ENCODE measurements at regions not wholly inside any gene's neighbourhood (a gene's known extent, or its start where the extent isn't known, plus 50 kb on each side); places are given as distances from the start of the nearest gene placed in this dataset.
A peak's percentile ranks its signal among the peaks of the same experiment; 100 is the strongest.

DNA sequence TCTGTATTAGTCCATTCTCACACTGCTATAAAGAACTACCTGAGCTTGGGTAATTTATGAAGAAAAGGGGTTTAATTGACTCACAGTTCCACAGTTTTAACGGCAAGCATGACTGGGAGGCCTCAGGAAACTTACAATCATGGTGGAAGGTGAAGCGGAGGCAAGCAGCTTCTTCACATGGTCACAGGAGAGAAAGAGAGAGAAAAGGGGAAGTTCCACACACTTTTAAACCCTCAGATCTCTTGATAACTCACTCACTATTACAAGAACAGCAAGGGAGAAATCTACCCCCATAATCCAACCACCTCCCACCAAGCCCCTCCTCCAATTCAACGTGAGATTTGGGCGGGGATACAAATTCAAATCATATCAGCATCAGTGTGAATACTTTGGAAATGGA is 133.4 kb upstream of the SLC30A5 start:
- no peak for DNase-seq

DNA sequence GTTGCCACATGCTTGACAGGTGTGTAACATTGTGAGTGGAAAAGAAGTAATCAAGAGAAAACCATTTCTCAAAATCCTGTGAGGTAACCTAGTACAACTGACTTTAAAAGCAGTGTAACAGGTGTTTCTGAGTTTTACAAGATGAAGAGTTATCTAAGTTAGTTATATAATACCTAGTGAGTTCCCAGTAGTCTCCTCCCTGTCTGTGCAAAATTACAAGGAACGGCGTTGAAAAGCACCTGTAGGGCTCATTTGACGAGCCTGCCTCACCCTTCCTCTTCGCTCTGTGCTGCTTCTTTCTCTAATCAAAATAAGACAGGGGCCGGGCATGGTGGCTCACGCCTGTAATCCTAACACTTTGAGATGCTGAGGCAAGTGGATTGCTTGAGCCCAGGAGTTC is 132.9 kb upstream of the SLC30A5 start:
- no peak for DNase-seq

DNA sequence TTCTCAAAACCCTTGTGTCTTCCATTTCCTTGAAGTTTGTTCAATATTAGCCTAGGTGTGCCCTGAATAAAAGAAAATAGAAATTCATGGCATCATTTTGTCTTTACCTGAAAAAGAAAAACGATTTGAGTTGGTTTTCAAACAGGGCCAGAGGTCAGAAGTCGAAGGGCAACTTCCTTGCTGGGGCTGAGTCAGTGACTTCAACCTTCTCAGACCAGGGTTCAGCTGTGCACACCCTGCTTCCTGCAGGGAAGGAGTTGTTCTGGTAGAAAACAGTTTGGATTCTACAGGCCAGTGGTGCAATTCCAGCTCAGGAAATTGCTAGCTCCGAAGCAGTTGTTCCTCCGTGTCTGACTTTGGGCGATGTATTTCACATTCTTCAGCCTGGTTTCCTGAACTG is 132.1 kb upstream of the SLC30A5 start:
- DNase-seq, result no peak

DNA sequence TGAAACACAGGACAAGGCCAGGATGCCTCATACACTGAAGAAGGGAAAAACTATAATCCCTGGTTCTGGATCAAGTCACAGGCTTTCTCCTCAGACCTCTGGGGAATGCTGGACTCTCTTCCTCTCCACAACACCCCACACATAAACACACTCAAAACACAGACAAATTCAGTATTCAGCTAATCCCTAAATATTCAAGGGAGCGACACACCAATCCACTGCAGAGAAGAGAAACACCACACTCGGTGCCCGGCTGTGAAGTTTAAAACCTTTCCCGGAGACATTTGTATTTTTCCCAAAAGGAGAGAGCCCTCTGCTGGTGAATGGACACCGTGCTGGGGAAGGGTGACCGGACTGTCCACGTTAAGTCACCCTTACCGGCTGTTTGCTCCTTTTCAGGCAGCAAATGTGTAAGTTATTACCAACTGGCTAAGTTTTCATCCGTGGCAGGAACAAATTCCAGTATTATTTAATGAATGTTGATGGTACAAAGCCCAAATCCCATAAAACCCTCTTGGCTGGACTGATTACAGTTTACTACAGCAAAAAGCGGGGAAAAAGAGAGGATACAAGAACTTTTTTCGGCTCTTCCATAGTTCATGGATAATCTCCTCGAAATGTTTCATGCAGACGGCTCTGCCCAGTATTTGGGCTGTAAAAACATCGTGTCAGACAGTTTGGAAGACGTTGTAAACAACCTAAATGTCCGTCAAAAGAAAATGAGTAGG is 130.9 kb upstream of the SLC30A5 start:
- DNase-seq, result peak; percentile 30

DNA sequence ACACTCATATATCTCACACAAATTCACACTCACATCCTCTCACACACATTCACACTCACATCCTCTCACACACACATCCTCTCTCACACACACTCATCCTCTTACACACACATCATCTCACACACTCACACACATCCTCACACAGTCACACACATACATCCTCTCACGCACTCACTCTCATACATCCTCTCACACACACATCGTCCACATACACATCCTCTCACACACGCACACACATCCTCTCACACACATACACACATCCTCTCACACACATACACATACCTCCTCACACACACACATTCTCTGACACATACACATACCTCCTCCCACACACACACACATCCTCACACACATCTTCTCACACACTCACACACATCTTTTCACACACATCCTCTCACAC is 129.1 kb upstream of the SLC30A5 start:
- DNase-seq, result no peak

DNA sequence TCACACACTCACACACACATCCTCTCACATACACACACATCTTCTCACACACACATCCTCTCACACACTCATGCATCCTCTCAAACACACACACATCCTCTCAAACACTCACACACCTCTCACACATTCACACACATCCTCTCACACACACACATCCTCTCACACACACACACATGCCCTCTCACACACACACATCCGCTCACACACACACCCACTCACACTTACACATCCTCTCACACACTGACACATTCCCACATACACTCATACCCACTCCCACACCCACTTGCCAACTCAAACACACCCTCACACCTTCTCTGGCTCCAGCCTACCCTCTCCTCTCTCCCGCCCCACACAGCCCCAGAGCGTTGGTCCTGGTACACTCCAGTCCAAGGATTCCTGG is 127.9 kb upstream of the SLC30A5 start:
- no peak for DNase-seq

DNA sequence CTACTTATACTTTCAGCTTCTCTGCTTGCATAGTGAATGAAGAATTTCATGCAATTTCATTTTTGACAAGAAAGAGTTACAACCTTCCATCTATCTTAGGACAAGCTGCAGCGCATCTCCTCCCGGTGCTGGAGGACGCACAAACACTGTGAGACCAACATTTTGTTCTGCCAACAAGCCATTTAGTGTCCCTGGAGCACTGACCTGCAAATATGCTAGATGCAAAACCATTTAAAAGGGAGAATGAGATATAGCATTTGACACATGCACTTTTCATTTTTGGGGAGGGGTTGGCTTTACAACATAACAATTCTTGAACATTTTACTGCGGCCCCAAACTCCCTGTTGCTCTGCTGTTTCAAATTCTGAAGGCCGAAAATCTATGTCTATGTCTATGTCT is 127.2 kb upstream of the SLC30A5 start:
- DNase-seq, result no peak

DNA sequence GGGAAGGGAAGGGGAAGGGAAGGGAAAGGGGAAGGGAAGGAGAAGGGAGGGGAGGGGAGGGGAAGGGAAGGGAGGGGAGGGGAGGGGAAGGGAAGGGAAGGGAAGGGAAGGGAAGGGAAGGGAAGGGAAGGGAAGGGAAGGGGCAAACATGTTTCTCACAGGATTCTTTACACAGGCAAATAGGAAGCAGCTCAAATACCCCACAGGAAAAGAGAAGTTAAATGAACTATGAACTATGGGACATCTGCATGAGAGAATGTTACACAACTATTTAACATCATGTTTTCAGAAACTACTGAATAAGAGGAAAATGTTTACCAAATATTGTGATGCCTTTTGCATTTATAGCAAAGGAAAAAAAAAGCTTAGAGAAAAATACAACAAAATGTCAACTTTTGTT is 125.4 kb upstream of the SLC30A5 start:
- DNase-seq, result no peak

DNA sequence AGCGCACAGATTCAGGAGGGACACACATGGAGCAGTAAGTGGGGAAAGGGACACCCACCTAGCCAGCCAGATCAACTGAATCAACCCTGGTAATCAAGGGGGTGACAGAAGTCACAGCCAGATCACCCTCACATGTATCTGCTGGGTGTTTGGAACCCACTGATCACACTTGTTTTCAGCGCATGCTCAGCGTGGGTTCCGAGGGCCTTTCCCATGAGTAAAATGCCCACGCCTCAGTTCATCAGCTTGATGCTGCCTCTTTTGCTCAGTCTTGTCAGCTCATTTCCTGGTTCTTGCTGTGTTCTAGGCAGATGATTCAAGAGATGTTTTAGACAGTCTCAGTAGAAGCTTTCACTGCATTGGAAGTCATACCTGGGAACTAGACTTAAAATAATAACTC is 123.2 kb upstream of the SLC30A5 start:
- no peak for DNase-seq

DNA sequence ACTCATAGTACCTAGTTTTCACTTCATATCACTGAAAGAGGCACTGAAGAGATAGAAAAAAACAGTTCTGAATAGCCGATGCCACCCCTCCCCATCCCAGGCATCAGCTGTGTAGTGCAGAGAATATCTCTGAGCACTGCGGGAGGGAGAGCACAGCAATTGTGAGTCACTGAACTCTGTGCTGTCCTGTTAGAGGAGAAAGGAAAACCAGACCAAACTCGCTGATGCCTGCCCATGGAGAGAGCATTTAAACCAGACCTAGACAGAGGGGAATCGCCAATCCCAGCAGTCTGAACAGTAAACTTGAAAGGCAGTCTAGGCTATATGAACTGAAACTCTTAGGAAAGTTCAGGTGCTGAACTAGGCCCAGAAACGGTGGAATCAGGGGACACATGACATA is 120.1 kb upstream of the SLC30A5 start:
- DNase-seq, result no peak

DNA sequence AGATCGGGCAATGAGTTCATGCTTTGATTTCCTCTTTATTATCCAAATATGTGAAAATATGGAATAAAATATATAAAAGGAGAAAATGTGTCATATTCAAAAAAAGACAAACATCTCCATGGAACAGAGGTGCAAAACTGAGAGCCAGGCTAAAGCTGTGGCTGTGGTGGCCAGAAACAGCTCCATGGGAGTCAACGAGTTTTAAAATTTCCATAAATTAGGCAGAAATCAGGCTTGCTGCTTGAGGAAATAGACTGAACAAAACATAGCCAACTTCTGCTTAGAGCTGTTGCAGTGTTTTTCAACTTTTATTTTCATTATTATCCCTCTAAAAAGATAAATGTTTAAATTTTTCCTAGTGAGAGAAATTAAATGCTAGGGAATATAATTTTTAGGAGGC is 110.8 kb upstream of the SLC30A5 start:
- DNase-seq, result no peak

DNA sequence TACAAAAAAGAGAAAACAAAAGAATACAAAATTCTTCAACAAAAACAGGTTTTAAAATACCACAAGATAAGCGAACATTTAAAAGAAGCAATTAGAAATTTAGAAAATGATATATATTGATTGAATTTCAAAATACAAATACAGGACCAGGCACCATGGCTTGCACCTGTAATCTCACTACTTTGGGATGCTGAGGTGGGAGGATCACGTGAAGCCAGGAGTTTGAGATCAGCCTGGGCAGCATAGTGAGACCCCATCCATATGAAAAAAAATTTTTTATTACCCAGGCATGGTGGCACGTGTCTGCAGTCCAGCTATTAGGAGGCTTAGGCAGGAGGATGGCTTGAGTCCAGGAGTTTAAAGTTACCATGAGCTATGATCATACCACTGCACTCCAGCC is 109.9 kb upstream of the SLC30A5 start:
- DNase-seq, result no peak

DNA sequence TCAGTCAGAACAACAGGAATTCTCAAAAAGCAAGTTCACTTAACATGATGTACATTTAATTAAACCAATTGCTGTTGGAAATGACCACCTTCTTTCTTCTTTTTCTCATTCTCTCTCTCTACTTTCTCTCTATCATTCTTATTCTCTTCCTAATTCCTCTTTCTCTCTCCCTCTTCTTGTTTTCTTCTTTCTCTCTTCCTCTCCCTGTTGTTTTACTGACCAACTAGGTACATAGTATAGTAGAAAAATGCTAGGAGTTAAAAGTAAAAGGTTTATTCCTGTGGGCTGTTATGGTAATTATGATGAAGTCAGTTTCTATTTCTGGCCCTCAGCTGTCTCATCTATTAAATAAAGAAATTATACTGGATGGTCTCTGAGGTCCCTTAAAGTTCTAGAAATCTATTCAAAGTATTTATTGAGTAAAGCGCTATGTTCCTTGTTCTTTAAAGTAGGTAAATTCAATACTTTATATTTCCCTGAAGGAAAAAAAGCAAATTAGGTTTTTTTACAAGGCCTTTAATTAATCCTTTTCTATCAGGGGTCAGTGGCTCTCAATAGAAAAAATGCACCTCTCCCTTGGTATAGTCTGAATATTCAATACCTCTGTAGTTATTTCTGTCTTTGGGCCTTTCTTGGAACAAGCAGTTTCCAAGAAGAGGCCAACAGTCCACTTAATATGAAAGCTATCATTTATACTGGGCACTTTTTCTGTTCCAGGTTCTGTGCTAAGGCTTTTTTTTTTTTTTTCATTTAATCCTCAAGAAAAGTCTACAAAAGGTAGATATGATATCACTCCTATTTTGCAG is 102.3 kb upstream of the SLC30A5 start:
- no peak for DNase-seq

DNA sequence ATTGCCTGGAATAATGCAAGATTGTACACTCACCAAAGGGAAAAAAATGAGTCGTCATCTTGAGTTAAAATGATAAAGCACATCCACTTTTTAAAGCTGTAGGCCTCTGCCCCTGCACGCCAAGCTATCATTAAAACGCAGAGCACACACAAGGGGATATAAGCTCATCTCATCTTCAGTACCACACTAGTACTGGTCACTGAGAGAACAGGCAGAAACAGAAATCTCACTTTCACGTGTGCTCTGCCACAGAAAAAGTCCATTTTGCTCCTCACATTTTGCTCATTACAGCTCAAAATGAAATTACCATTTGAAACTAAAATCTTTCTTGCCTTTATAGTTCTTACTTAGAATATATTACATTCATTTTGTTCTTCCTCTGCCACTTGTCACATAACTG is 99.2 kb upstream of the SLC30A5 start:
- no peak for DNase-seq

DNA sequence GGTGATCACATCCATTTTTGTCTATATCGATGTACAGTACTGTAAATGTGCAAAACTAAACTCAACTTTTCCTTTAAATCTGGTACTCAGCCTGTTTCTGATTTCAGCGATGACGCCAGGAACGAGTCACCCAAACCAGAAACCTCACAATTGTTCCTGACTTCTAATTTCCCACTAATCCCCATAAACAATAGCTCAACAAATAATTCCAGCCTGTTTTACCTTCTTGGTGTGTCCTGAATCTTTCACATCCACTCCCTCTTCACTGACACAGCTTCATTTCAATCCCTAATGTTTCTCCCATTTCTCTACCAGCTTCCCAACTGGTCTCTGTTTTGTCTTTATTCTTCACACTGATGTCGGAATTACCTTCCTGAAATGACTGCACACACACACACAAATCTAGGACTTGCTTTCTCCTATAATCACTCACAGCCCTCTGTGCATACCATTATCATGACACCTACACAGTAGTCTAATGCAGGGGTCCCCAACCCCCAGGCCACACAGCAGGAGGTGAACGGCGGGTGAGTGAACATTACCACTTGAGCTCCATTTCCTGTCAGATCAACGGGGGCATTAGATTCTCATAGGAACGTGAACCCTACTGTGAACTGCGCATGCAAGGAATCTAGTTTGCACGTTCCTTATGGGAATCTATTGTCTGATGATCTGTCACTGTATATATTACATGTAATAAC is 97.8 kb upstream of the SLC30A5 start:
- DNase-seq, result no peak

DNA sequence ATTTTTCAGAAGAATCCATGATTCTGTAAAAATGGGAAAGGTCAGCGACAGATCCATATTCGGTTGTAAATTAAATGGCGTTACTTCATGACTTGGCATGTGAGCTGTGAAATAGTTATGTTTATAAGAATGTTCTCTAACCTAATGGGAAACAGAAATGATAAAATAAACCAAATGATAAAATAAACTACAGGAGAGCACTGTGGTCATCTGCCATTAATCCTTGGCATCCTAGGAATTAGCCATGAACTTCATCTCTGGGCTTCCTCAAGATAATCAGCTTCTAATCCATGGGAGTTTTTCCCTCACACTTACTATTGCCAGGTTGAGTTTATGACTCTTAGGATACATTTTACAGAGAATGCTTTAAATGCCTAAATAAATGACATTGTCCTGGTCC is 94.6 kb upstream of the SLC30A5 start:
- DNase-seq, result no peak

DNA sequence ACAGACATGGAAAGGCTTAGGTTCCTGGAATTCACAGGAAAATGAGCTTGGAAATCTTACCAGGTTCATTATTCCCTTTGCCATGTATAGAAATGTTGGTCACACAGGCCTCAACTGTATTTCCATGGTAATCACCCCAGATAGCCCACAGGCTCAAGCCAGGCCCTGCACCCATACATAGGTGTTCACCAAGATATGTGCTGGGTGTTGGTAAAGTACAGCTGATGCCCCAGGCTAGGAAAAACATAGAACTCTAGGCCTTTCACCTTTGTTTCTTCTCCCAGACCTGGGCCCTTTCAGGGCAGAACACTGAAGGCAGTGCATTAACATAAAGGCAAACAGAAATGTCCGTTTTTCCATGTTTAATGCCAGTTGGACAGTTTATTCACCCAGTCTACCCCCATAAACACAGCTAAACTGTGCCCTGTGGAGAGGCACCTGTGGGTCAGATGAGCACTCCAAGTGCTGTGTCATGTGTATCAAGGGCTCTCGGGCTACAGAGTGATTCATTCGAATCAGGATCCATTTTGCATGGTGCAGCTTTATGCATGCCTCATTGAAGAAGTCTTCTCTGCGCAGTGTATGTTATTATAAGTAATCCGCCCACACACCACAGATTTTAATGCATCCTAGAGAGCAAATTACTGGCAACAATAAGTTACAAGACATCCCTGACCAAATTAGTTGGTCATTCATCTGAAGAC is 93.4 kb upstream of the SLC30A5 start:
- DNase-seq, result no peak

DNA sequence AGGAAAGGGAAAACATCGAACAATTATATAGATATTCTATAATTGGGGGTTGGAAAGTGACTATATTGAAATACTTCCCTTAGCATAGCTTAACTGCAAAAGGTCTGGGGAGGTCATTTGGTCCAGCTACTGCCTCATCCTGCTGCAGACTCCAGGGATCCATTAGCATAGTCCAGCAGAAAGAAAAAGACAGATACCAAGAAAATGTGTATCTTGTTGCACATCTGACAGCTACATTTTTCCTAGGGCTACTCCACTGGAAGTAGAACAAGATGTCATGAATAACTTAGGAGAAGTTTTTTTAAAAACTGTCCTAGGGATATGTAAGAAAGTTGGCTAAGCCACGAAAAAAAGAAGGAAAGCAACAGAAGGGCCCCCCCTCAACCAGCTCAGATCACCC is 92.9 kb upstream of the SLC30A5 start:
- no peak for DNase-seq

DNA sequence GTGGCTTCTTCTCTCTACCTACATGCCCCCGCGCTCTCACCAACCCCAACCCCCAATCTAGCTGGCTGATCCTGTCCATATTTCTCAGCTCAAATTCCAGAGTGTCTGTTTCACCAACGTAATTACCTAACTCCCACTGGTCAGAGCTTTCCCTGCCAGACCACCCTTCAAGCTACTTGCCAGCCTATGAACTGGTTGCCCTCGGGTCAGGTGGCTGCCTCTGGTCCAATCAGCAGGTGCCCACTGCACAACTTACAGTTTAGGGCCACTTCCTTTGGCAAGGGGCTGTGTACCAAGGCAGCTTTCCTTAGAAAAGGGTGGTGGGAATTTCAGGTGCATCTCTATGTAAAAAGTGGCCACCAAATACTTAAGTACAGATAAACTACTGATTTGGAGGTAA is 92.2 kb upstream of the SLC30A5 start:
- DNase-seq, result no peak

DNA sequence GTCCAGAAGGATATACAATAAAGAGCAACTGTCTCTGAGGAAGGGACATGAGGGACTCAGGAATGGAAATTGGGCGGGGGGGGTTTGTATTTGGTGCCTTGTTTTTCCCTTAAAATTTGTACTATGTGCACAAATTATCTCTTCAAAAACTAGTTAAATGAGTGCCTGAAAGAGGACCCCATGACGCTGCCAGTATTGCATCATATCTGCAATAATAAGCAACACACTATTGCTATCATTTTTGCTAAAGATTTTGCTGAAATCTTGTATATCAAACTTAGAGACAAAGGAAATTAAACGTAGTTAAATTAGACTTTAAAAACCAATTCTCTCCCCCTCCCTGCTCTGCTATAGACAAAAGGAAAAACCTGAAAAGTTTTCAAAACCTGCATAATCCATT is 89.7 kb upstream of the SLC30A5 start:
- no peak for DNase-seq

DNA sequence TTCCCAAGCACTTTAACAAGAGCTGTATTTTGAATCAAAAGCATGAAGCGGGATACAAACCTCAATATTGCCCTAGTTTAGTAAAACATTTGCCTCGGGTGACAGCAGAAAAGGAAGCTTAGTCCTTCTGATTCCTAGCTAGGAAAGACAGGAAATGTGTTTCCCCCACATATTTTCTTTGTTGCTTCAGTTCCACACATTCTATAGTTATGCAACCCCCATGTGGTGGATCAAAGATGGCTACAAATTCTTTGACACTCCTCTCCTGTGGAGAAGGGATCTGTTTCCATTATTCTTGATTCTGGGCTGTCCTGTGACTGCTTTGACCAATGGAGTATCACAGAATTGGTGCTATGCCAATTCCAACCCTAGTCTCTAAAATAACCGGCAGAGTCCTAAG is 89.1 kb upstream of the SLC30A5 start:
- no peak for DNase-seq

DNA sequence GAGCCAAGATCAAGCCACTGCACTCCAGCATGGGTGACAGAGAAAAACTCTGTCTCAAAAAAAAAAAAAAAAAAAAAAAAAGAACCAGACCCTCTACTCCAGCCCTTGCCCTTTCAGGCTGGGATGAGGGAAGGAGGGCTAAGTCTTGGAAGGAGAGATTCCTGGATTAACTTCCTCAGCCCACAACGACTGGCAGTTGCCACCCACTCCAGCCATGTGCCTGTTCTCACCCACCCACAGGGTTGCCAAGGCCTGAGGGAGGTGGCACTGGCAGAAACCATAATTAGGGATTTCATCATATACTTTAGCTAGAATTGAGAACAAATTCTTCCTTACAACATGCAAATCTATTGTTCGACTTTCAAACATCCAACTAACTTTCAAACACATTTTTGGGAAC is 87.8 kb upstream of the SLC30A5 start:
- DNase-seq, result no peak

DNA sequence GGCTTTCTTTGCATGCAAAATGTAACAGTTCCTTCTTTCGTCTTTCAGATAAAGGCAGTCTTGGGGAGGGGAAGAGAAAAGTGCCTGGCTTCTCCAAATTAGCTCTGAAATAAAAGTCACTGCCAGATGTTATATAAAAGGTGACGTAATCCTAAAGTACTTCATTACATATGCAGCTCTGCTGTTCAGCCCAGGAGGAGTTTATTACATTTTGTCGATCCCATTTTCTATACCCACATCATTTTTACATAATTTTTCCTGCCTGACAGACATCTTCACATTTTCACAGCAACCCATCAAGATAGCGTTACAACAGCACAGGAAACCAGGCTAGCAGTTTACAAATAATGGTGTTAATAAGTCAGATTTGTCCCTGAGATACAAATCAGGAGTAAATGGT is 86.7 kb upstream of the SLC30A5 start:
- no peak for DNase-seq
